Breast epithelium (tissue), 3 donors: ENCODE measurements at regions not wholly inside any gene's neighbourhood (a gene's known extent, or its start where the extent isn't known, plus 50 kb on each side); places are given as distances from the start of the nearest gene placed in this dataset.

Experiments used
- POLR2A ChIP-seq: fragments of 450-650 bp; IDR thresholded peaks from one replicate; pipeline ENCODE4 v1.6.1; 2016; ENCODE audit warnings: antibody characterized with exemption, mild to moderate bottlenecking, moderate library complexity
- POLR2AphosphoS5 ChIP-seq, 3 donors: sonication (generic); formaldehyde crosslinking; IDR thresholded peaks; one replicate each; pipeline ENCODE4 v1.6.1; 2017; ENCODE audit warnings: antibody characterized with exemption in 3 of 3

DNA sequence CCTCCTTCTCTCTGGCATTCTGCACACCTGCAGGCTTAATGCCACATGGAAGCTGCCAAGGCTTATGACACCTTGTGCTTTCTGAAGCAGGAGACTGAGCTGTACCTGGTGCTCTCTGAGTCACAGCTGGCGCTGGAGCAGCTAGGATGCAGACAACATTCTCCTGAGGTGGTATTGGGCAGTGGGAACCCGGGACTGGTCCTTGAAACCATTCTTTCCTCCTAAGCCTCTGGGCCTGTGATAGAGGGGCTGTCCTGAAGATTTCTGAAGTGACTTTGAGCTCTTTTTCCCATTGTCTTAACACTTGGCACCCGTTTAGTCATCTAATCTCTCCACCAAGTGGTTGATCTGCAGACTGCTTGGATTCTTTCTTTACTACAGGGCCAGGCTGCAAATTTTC lies 508.4 kb downstream of the TFEC start:
- no peak for TF ChIP-seq POLR2A
- TF ChIP-seq POLR2AphosphoS5 (IDR thresholded peaks at IDR 0.05) = no peak
